GM23338 (cell line): ENCODE measurements at regions not wholly inside any gene's neighbourhood (a gene's known extent, or its start where the extent isn't known, plus 50 kb on each side); places are given as distances from the start of the nearest gene placed in this dataset.

Experiments used
- ATAC-seq: fragments of 200-7000 bp; cut with Tn5 transposase; 3 replicates; pipeline ENCODE4 v1.9.1; 2020
- DNase-seq: peaks from one replicate; pipeline ENCODE4 v3.0.0-alpha.2; 2015; ENCODE audit warnings: low spot score
- H2AFZ ChIP-seq: fragments of 200-600 bp; sonication (generic); 2 replicates; pipeline ENCODE4 v1.8.0; 2016; ENCODE audit warnings: antibody characterized with exemption, mild to moderate bottlenecking, moderate library complexity
- H3F3A ChIP-seq: fragments of 200-600 bp; sonication (generic); replicated peaks from 2 replicates; pipeline ENCODE4 v1.8.0; 2017; ENCODE audit warnings: antibody characterized with exemption, mixed run types, low read depth
- H3K27ac ChIP-seq: fragments of 200-600 bp; sonication (generic); 2 replicates; pipeline ENCODE4 v1.6.1; 2016; ENCODE audit warnings: low read depth
- H3K27me3 ChIP-seq: fragments of 200-600 bp; sonication (generic); 2 replicates; pipeline ENCODE4 v1.8.0; 2016; ENCODE audit warnings: mild to moderate bottlenecking, mixed run types, moderate library complexity; ENCODE audit not compliant: insufficient read depth
- H3K36me3 ChIP-seq: fragments of 200-600 bp; sonication (generic); 2 replicates; pipeline ENCODE4 v1.8.0; 2016; ENCODE audit warnings: mild to moderate bottlenecking; ENCODE audit not compliant: insufficient read depth
- H3K4me1 ChIP-seq: fragments of 200-600 bp; sonication (generic); 2 replicates; pipeline ENCODE4 v1.8.0; 2016; ENCODE audit warnings: mild to moderate bottlenecking, moderate library complexity; ENCODE audit not compliant: insufficient read depth
- H3K4me2 ChIP-seq: fragments of 200-600 bp; sonication (generic); 2 replicates; pipeline ENCODE4 v1.7.1; 2017; ENCODE audit warnings: mixed run types
- H3K4me3 ChIP-seq: fragments of 200-600 bp; sonication (generic); 2 replicates; pipeline ENCODE4 v1.6.1; 2016; ENCODE audit warnings: mixed run types
- H3K79me2 ChIP-seq: fragments of 200-600 bp; sonication (generic); replicated peaks from 2 replicates; pipeline ENCODE4 v1.8.0; 2017; ENCODE audit warnings: mild to moderate bottlenecking; ENCODE audit not compliant: insufficient read depth
- H3K9me2 ChIP-seq: fragments of 200-600 bp; sonication (generic); 2 replicates; pipeline ENCODE4 v1.8.0; 2017; ENCODE audit not compliant: insufficient read depth
- H4K20me1 ChIP-seq: fragments of 200-600 bp; sonication (generic); replicated peaks from 2 replicates; pipeline ENCODE4 v1.8.0; 2017; ENCODE audit warnings: mild to moderate bottlenecking; ENCODE audit not compliant: insufficient read depth
- H3K27ac Mint-ChIP-seq: 2 replicates; pipeline ENCODE4 v1.8.0; 2020; ENCODE audit warnings: inconsistent platforms, mild to moderate bottlenecking, moderate library complexity, mixed read lengths
- H3K27me3 Mint-ChIP-seq: 3 replicates; pipeline ENCODE4 v1.8.0; 2022; ENCODE audit warnings: low read depth, mild to moderate bottlenecking, moderate library complexity, mixed read lengths, inconsistent platforms; ENCODE audit not compliant: insufficient read depth, poor library complexity
- H3K36me3 Mint-ChIP-seq: 3 replicates; pipeline ENCODE4 v1.8.0; 2021; ENCODE audit warnings: low read depth, mild to moderate bottlenecking, inconsistent platforms, moderate library complexity, mixed read lengths
- H3K4me1 Mint-ChIP-seq: 3 replicates; pipeline ENCODE4 v1.8.0; 2020; ENCODE audit warnings: mild to moderate bottlenecking, inconsistent platforms, mixed read lengths
- H3K4me3 Mint-ChIP-seq: 3 replicates; pipeline ENCODE4 v1.8.0; 2021; ENCODE audit warnings: moderate library complexity, mild to moderate bottlenecking, inconsistent platforms, mixed read lengths
- H3K9me3 Mint-ChIP-seq: 3 replicates; pipeline ENCODE4 v1.8.0; 2020; ENCODE audit warnings: moderate library complexity, mild to moderate bottlenecking, inconsistent platforms, mixed read lengths
- CREB1 ChIP-seq: fragments of 250-450 bp; sonication (Bioruptor Pico); IDR thresholded peaks from 2 replicates; pipeline ENCODE4 v1.5.0; 2020; ENCODE audit warnings: low read depth, mild to moderate bottlenecking, moderate library complexity
- ETS1 ChIP-seq: IDR thresholded peaks from 2 replicates; pipeline ENCODE4 v1.6.1; 2016; ENCODE audit warnings: antibody characterized with exemption
- EZH2 ChIP-seq: fragments of 200-600 bp; sonication (generic); IDR thresholded peaks from one replicate; pipeline ENCODE4 v1.8.0; 2017; ENCODE audit warnings: antibody characterized with exemption, mild to moderate bottlenecking, low read depth; ENCODE audit not compliant: unreplicated experiment
- EZH2phosphoT487 ChIP-seq: fragments of 200-600 bp; sonication (generic); IDR thresholded peaks from one replicate; pipeline ENCODE4 v1.8.1; 2018; ENCODE audit warnings: antibody characterized with exemption; ENCODE audit not compliant: unreplicated experiment
- JUNB ChIP-seq: IDR thresholded peaks from one replicate; pipeline ENCODE4 v1.6.1; 2016; ENCODE audit warnings: antibody characterized with exemption; ENCODE audit not compliant: unreplicated experiment
- POLR2AphosphoS5 ChIP-seq: IDR thresholded peaks from 2 replicates; pipeline ENCODE4 v1.6.1; 2016; ENCODE audit warnings: antibody characterized with exemption, low read depth
- STAT1 ChIP-seq: IDR thresholded peaks from one replicate; pipeline ENCODE4 v1.6.1; 2016; ENCODE audit warnings: antibody characterized with exemption; ENCODE audit not compliant: unreplicated experiment
- ZNF114 ChIP-seq: fragments of 250-450 bp; sonication (Bioruptor Pico); IDR thresholded peaks from 2 replicates; pipeline ENCODE4 v1.5.0; 2020; ENCODE audit warnings: mild to moderate bottlenecking, moderate library complexity
- ZNF331 ChIP-seq: fragments of 250-450 bp; sonication (Bioruptor Pico); IDR thresholded peaks from 2 replicates; pipeline ENCODE4 v1.5.0; 2020; ENCODE audit warnings: low read depth, mild to moderate bottlenecking, moderate library complexity
- ZNF462 ChIP-seq: fragments of 250-450 bp; sonication (Bioruptor Pico); IDR thresholded peaks from 2 replicates; pipeline ENCODE4 v1.5.0; 2020; ENCODE audit warnings: mild to moderate bottlenecking, moderate library complexity

- TF ChIP-seq CREB1 (CRISPR knock-in tag) (no peak), ZNF462 (CRISPR knock-in tag) (no peak), POLR2AphosphoS5 (no peak), EZH2phosphoT487 (no peak)
Measured at GRCh38 chr11:79594834-79595233, 154.0 kb upstream of the TENM4 start (continued).

- no peak overlapping the region for H3K27ac Mint-ChIP-seq
- TF ChIP-seq EZH2 = no peak
- no peak for TF ChIP-seq JUNB
- no peak for TF ChIP-seq STAT1
- TF ChIP-seq EZH2phosphoT487 = no peak
- no peak for TF ChIP-seq CREB1 (CRISPR knock-in tag)
- TF ChIP-seq ZNF331 (CRISPR knock-in tag) = no peak
- TF ChIP-seq ZNF114 = no peak
- TF ChIP-seq ETS1 = no peak
- Histone ChIP-seq H2AFZ (no peak overlapping the region), H3K27me3 (no peaks in the 10 kb centered on the region), H3K4me1 (no peaks in the 10 kb centered on the region), H3K4me3 (no peak overlapping the region), H3K79me2 (no peaks in the 10 kb centered on the region), H3K9me2 (no peaks in the 10 kb centered on the region), H4K20me1 (no peaks in the 10 kb centered on the region), H3F3A (no peaks in the 10 kb centered on the region), H3K36me3 (no peaks in the 10 kb centered on the region), H3K27ac (no peak overlapping the region), H3K4me2 (no peak overlapping the region)
- H3K4me3 Mint-ChIP-seq = no peak overlapping the region
- H3K27me3 Mint-ChIP-seq = peaks cover 4% of the 10 kb centered on the region
- DNase-seq (no peak), ATAC-seq (no peak)
- H3K9me3 Mint-ChIP-seq = peaks cover 4% of the 10 kb centered on the region; the same call in 2 of the 3 replicates
- no peaks in the 10 kb centered on the region; the same call in 2 of the 3 replicates for H3K4me1 Mint-ChIP-seq
- H3K36me3 Mint-ChIP-seq = no peaks in the 10 kb centered on the region
Measured at GRCh38 chr11:79592824-79593223, 152.0 kb upstream of the TENM4 start.
